GM12878 (cell line): ENCODE measurements at regions not wholly inside any gene's neighbourhood (a gene's known extent, or its start where the extent isn't known, plus 50 kb on each side); places are given as distances from the start of the nearest gene placed in this dataset.

Experiments used
- ATAC-seq: fragments of 200-7000 bp; cut with Tn5 transposase; 3 replicates; pipeline ENCODE4 v1.9.1; 2020; ENCODE audit warnings: mild to moderate bottlenecking, moderate library complexity
- BruUV-seq: library from RNA; stranded (reverse); fragments of 400-500 nt; replicated peaks from 2 replicates; lab custom pipeline; 2021; lab: Mats Ljungman, UMichigan
- CTCF ChIA-PET: fragments of 300-600 bp; sonication (Branson Sonifier 250); formaldehyde crosslinking; extraction: SDS; loops from one replicate; lab custom pipeline; 2021; ENCODE audit warnings: inconsistent platforms; lab: Yijun Ruan, JAX
- POLR2A ChIA-PET: fragments of 350-600 bp; formaldehyde crosslinking; extraction: SDS; loops from one replicate; lab custom pipeline; 2021; ENCODE audit warnings: inconsistent platforms; lab: Charles Lee
- RAD21 ChIA-PET: fragments of 300-600 bp; sonication (Branson Sonifier 250); formaldehyde crosslinking; loops from one replicate; lab custom pipeline; 2023; ENCODE audit warnings: antibody characterized with exemption; ENCODE audit not compliant: unreplicated experiment; lab: Charles Lee
- SMC1A ChIA-PET: fragments of 300-600 bp; sonication (Branson Sonifier 250); formaldehyde crosslinking; loops from one replicate; lab custom pipeline; 2023; ENCODE audit not compliant: unreplicated experiment, uncharacterized antibody; lab: Charles Lee
- DNase-seq: peaks from one replicate; pipeline ENCODE4 v3.0.0-alpha.2; 2011; ENCODE audit warnings: low read depth, low spot score
- FAIRE-seq: peaks from 3 replicates; lab custom pipeline; 2011; peaks lifted over from hg19 to GRCh38; lab: Jason Lieb, UNC
- H2AFZ ChIP-seq: 2 replicates; pipeline ENCODE4 v1.6.0; 2011; ENCODE audit warnings: low read depth, low read length, control low read depth; ENCODE audit not compliant: control insufficient read depth
- H3K27ac ChIP-seq: 2 replicates; pipeline ENCODE4 v1.5.1; 2011; ENCODE audit warnings: control low read depth; ENCODE audit not compliant: control insufficient read depth, insufficient read depth
- H3K27me3 ChIP-seq, 2 experiments: replicated peaks in 1 of 2; 2 replicates each; pipeline versions ENCODE4 v1.6.0 to v1.6.1; 2011; ENCODE audit warnings: low read length in 1 of 2; ENCODE audit not compliant: control insufficient read depth in 2 of 2, insufficient read depth in 2 of 2
- H3K36me3 ChIP-seq, 2 experiments: 2 replicates each; pipeline ENCODE4 v1.5.1; 2011; ENCODE audit warnings: low read length in 1 of 2; ENCODE audit not compliant: control insufficient read depth in 2 of 2, insufficient read depth in 2 of 2
- H3K4me1 ChIP-seq: 2 replicates; pipeline ENCODE4 v1.6.1; 2011; ENCODE audit warnings: mild to moderate bottlenecking, low read length, moderate library complexity, mixed read lengths; ENCODE audit not compliant: control insufficient read depth, insufficient read depth
- H3K4me2 ChIP-seq: 2 replicates; pipeline ENCODE4 v1.6.0; 2011; ENCODE audit warnings: control low read depth; ENCODE audit not compliant: control insufficient read depth, insufficient read depth
- H3K4me3 ChIP-seq: fragments of 200-600 bp; sonication (generic); 2 replicates; pipeline ENCODE4 v1.5.1; 2016
- H3K79me2 ChIP-seq: 2 replicates; pipeline ENCODE4 v1.6.0; 2011; ENCODE audit warnings: low read length; ENCODE audit not compliant: control insufficient read depth, insufficient read depth
- H3K9ac ChIP-seq: 2 replicates; pipeline ENCODE4 v1.8.0; 2011; ENCODE audit warnings: low read length, control low read depth, mixed read lengths; ENCODE audit not compliant: control insufficient read depth, insufficient read depth
- H3K9me3 ChIP-seq: replicated peaks from 3 replicates; pipeline ENCODE4 v1.5.1; 2011; ENCODE audit warnings: mild to moderate bottlenecking, low read length; ENCODE audit not compliant: control insufficient read depth, insufficient read depth
- H4K20me1 ChIP-seq: 2 replicates; pipeline ENCODE4 v1.6.0; 2011; ENCODE audit not compliant: control insufficient read depth, insufficient read depth
- BHLHE40 ChIP-seq, 2 experiments: fragments of 450-650 bp in 1 of 2; IDR thresholded peaks; 2 replicates each; pipeline ENCODE4 v1.6.1; 2011 to 2017; ENCODE audit warnings: low read depth in 2 of 2, borderline replicate concordance in 1 of 2, improper control_type of control experiment in 1 of 2, low read length in 1 of 2, mild to moderate bottlenecking in 1 of 2
- CTCF ChIP-seq, 3 experiments: IDR thresholded peaks in 2 of 3; conservative IDR thresholded peaks in 1 of 3; 2 replicates each; pipeline ENCODE4 v1.5.1; 2011; ENCODE audit warnings: low read depth in 3 of 3, low read length in 3 of 3, mild to moderate bottlenecking in 3 of 3, control low read depth in 2 of 3, moderate library complexity in 2 of 3, inconsistent platforms in 1 of 3, mixed read lengths in 1 of 3; ENCODE audit not compliant: control insufficient read depth in 2 of 3, insufficient read depth in 1 of 3; ENCODE audit errors: extremely low read depth in 1 of 3
- DPF2 ChIP-seq: fragments of 450-650 bp; IDR thresholded peaks from 2 replicates; pipeline ENCODE4 v1.6.1; 2017; ENCODE audit warnings: mild to moderate bottlenecking
- HDGF ChIP-seq: fragments of 450-650 bp; IDR thresholded peaks from 2 replicates; pipeline ENCODE4 v1.6.1; 2016; ENCODE audit warnings: antibody characterized with exemption
- KAT2A ChIP-seq: conservative IDR thresholded peaks from 2 replicates; pipeline ENCODE4 v1.6.1; 2011; ENCODE audit warnings: low read depth, low read length; ENCODE audit not compliant: control insufficient read depth
- KLF5 ChIP-seq: fragments of 450-650 bp; IDR thresholded peaks from 2 replicates; pipeline ENCODE4 v1.6.1; 2014; ENCODE audit warnings: mild to moderate bottlenecking; ENCODE audit not compliant: partially characterized antibody
- MTA3 ChIP-seq: IDR thresholded peaks from 2 replicates; pipeline ENCODE4 v1.6.1; 2012; ENCODE audit warnings: low read length, inconsistent platforms, borderline replicate concordance
- PML ChIP-seq: IDR thresholded peaks from 2 replicates; pipeline ENCODE4 v1.6.1; 2012; ENCODE audit warnings: low read length, inconsistent platforms
- POLR2AphosphoS2 ChIP-seq: IDR thresholded peaks from 2 replicates; pipeline ENCODE4 v1.6.1; 2011; ENCODE audit warnings: low read depth, mild to moderate bottlenecking, low read length, improper control_type of control experiment, moderate library complexity
- STAT3 ChIP-seq: IDR thresholded peaks from 2 replicates; pipeline ENCODE4 v1.6.1; 2011; ENCODE audit warnings: low read depth, low read length, improper control_type of control experiment
- WRNIP1 ChIP-seq: IDR thresholded peaks from 2 replicates; pipeline ENCODE4 v1.6.1; 2011; ENCODE audit warnings: low read depth, low read length, improper control_type of control experiment, borderline replicate concordance
- YBX1 ChIP-seq: fragments of 450-650 bp; IDR thresholded peaks from 2 replicates; pipeline ENCODE4 v1.6.1; 2016; ENCODE audit warnings: antibody characterized with exemption
- ZBED1 ChIP-seq: IDR thresholded peaks from 2 replicates; pipeline ENCODE4 v1.6.1; 2016; ENCODE audit warnings: borderline replicate concordance
- ZNF217 ChIP-seq: fragments of 450-650 bp; IDR thresholded peaks from 2 replicates; pipeline ENCODE4 v1.6.1; 2017; ENCODE audit warnings: antibody characterized with exemption, mild to moderate bottlenecking
- ZNF622 ChIP-seq: fragments of 450-650 bp; IDR thresholded peaks from 2 replicates; pipeline ENCODE4 v1.6.1; 2017; ENCODE audit warnings: mild to moderate bottlenecking, inconsistent platforms
- WGBS: methylation state at CpG from one replicate; pipeline ENCODE4 v1.1.6; 2016; ENCODE audit warnings: low lambda C conversion rate; ENCODE audit not compliant: insufficient replicate concordance, insufficient coverage; ENCODE audit errors: missing lambda C conversion rate; 5-methylcytosine and 5-hydroxymethylcytosine counted together
- in situ Hi-C: fragments of 300-500 bp; cut with MboI; formaldehyde crosslinking; loops from 9 replicates; pipeline ENCODE4 v1.14.3; 2018; ENCODE audit warnings: mixed read lengths
- intact Hi-C: fragments of 100-400 bp; cut with micrococcal nuclease; formaldehyde crosslinking; loops from one replicate; pipeline ENCODE4 v1.14.2; 2022; ENCODE audit not compliant: unreplicated experiment
- TF ChIP-seq, protein P1 (sequence below): fragments of 450-650 bp; IDR thresholded peaks from 2 replicates; pipeline ENCODE4 v1.6.1; 2016; ENCODE audit warnings: mild to moderate bottlenecking

DNA sequence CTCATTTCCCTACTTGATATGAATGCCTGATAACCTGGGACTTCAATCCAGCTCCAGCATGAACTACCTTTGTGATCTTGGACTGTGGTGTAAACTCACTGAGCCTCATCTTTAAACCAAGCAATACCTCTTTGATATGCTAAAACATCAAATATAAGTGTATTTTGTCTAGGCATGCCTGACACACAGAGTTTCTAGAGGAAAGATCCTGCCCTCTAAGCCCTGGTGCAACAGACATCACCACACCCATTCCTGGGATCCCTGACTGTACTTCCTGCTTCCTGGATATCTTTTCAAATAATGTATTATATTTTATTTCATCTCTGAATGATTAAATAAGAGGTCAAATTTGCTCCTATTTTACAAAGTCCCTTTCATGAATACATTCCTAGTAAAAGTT is 55.8 kb downstream of the ANXA2R start:
- no TSS peak for BruUV-seq
- H3K27me3 ChIP-seq = no peaks in the 10 kb centered on the region
- ChIA-PET POLR2A (no interaction called here), RAD21 (no interaction called here), CTCF (interaction anchor here (0.5 to 1.1 kb wide), 2 partner anchors 76 to 125 kb away, joined by 3 read pairs; no protein-coding TSS in a partner anchor), SMC1A (interaction anchor here (1.5 kb wide), 1 partner anchor 73 kb away, joined by 3 read pairs; no protein-coding TSS in a partner anchor)
- H3K27ac ChIP-seq = no peak overlapping the region
- H4K20me1 ChIP-seq = no peaks in the 10 kb centered on the region
- H3K9ac ChIP-seq = no peak overlapping the region
- in situ Hi-C loops (no loop called here), intact Hi-C loops (no loop called here)
- H3K36me3 ChIP-seq = no peaks in the 10 kb centered on the region
- FAIRE-seq (no peak), DNase-seq (no peak), ATAC-seq (no peak)
- H3K4me1 ChIP-seq = no peaks in the 10 kb centered on the region
- H3K4me3 ChIP-seq = no peak overlapping the region
- H2AFZ ChIP-seq = no peak overlapping the region
- no peaks in the 10 kb centered on the region for H3K79me2 ChIP-seq
- TF ChIP-seq POLR2AphosphoS2 = no peak
- TF ChIP-seq, protein P1, sequence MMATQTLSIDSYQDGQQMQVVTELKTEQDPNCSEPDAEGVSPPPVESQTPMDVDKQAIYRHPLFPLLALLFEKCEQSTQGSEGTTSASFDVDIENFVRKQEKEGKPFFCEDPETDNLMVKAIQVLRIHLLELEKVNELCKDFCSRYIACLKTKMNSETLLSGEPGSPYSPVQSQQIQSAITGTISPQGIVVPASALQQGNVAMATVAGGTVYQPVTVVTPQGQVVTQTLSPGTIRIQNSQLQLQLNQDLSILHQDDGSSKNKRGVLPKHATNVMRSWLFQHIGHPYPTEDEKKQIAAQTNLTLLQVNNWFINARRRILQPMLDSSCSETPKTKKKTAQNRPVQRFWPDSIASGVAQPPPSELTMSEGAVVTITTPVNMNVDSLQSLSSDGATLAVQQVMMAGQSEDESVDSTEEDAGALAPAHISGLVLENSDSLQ = no peak
- no peak overlapping the region for H3K4me2 ChIP-seq
- H3K9me3 ChIP-seq = no peaks in the 10 kb centered on the region; the same call in 2 of the 3 replicates

- no peak overlapping the region for H3K9ac ChIP-seq
- no peaks in the 10 kb centered on the region for H3K27me3 ChIP-seq
- H4K20me1 ChIP-seq = no peaks in the 10 kb centered on the region
- H3K36me3 ChIP-seq = no peaks in the 10 kb centered on the region
- ChIA-PET SMC1A (no interaction called here), RAD21 (no interaction called here), POLR2A (no interaction called here), CTCF (interaction anchor here (0.7 kb wide), 1 partner anchor 69 kb away, joined by 3 read pairs; no protein-coding TSS in a partner anchor)
- H3K9me3 ChIP-seq = no peaks in the 10 kb centered on the region; the same call in 2 of the 3 replicates
- no peak overlapping the region for H3K4me3 ChIP-seq
- no TSS peak for BruUV-seq
- H3K4me1 ChIP-seq = no peaks in the 10 kb centered on the region
- H2AFZ ChIP-seq = no peak overlapping the region
- no peak overlapping the region for H3K27ac ChIP-seq
- intact Hi-C loops (no loop called here), in situ Hi-C loops (no loop called here)
- ATAC-seq (no peak), FAIRE-seq (no peak), DNase-seq (no peak)
- H3K79me2 ChIP-seq = no peaks in the 10 kb centered on the region
- 87% methylated on average over 7 of the region's 7 CpGs for WGBS
- H3K4me2 ChIP-seq = no peak overlapping the region
- TF ChIP-seq YBX1 = no peak
- no peak for TF ChIP-seq ZBED1
- no peak for TF ChIP-seq MTA3
- TF ChIP-seq WRNIP1 = no peak
- no peak for TF ChIP-seq HDGF
- TF ChIP-seq CTCF (IDR thresholded peaks at IDR 0.05 in 2 of 3, conservative IDR thresholded peaks at IDR 0.05 in 1 of 3; ENCODE audit: control insufficient read depth in 2 of 3, extremely low read depth in 1 of 3, insufficient read depth in 1 of 3, low read depth in 3 of 3, low read length in 3 of 3) = no peak
- no peak for TF ChIP-seq KLF5
- no peak for TF ChIP-seq PML
- no peak for TF ChIP-seq BHLHE40 (IDR thresholded peaks at IDR 0.05; ENCODE audit: borderline replicate concordance in 1 of 2, low read depth in 2 of 2, low read length in 1 of 2)
- TF ChIP-seq KAT2A = no peak
- no peak for TF ChIP-seq ZNF622
- TF ChIP-seq STAT3 = no peak
- no peak for TF ChIP-seq DPF2
- no peak for TF ChIP-seq ZNF217
- TF ChIP-seq POLR2AphosphoS2 = no peak
Observed at GRCh38 chr5:42982107-42982622, 58.0 kb downstream of the ANXA2R start.
